ENCODE measurements at regions not wholly inside any gene's neighbourhood (a gene's known extent, or its start where the extent isn't known, plus 50 kb on each side); places are given as distances from the start of the nearest gene placed in this dataset.

GRCh38 chr14:34134484-34134883, 183.6 kb upstream of the EGLN3 start:
- DNase-seq (ENCODE audit: low read depth in 3 of 3), result no peak

- no peak for DNase-seq (ENCODE audit: low read depth in 3 of 3)
Measured at GRCh38 chr14:34129927-34130552, 179.2 kb upstream of the EGLN3 start.

GRCh38 chr14:34128665-34129064, 177.8 kb upstream of the EGLN3 start:
- DNase-seq (ENCODE audit: low read depth in 3 of 3), result no peak

GRCh38 chr14:34126586-34126985, 175.7 kb upstream of the EGLN3 start:
- DNase-seq (ENCODE audit: low read depth in 3 of 3), result no peak

- no peak for DNase-seq (ENCODE audit: low read depth in 3 of 3)
Measured at GRCh38 chr14:34124585-34124984, 173.7 kb upstream of the EGLN3 start.

GRCh38 chr14:34122650-34123049, 171.8 kb upstream of the EGLN3 start:
- DNase-seq (ENCODE audit: low read depth in 3 of 3), result no peak

GRCh38 chr14:34122081-34122480, 171.2 kb upstream of the EGLN3 start:
- DNase-seq (ENCODE audit: low read depth in 3 of 3), result no peak

GRCh38 chr14:34120185-34120977, 169.5 kb upstream of the EGLN3 start:
- DNase-seq (ENCODE audit: low read depth in 3 of 3), result no peak

GRCh38 chr14:34119107-34119858, 168.4 kb upstream of the EGLN3 start:
- DNase-seq (ENCODE audit: low read depth in 3 of 3), result no peak

GRCh38 chr14:34113991-34114390, 163.1 kb upstream of the EGLN3 start:
- no peak for DNase-seq (ENCODE audit: low read depth in 3 of 3)

GRCh38 chr14:34113005-34113511, 162.2 kb upstream of the EGLN3 start:
- no peak for DNase-seq (ENCODE audit: low read depth in 3 of 3)

GRCh38 chr14:34111953-34112352, 161.1 kb upstream of the EGLN3 start:
- no peak for DNase-seq (ENCODE audit: low read depth in 3 of 3)

GRCh38 chr14:34111505-34111904, 160.6 kb upstream of the EGLN3 start:
- DNase-seq (ENCODE audit: low read depth in 3 of 3), result no peak

- no peak for DNase-seq (ENCODE audit: low read depth in 3 of 3)
Measured at GRCh38 chr14:34110531-34110930, 159.7 kb upstream of the EGLN3 start.

- no peak for DNase-seq (ENCODE audit: low read depth in 3 of 3)
Measured at GRCh38 chr14:34107441-34107840, 156.6 kb upstream of the EGLN3 start.

GRCh38 chr14:34106310-34106709, 155.4 kb upstream of the EGLN3 start:
- no peak for DNase-seq (ENCODE audit: low read depth in 3 of 3)

GRCh38 chr14:34104489-34105397, 153.9 kb upstream of the EGLN3 start:
- no peak for DNase-seq (ENCODE audit: low read depth in 3 of 3)

GRCh38 chr14:34103176-34103575, 152.3 kb upstream of the EGLN3 start:
- DNase-seq (ENCODE audit: low read depth in 3 of 3), result no peak

- no peak for DNase-seq (ENCODE audit: low read depth in 3 of 3)
Measured at GRCh38 chr14:34099635-34100034, 148.8 kb upstream of the EGLN3 start.

GRCh38 chr14:34098985-34099349, 148.1 kb upstream of the EGLN3 start:
- DNase-seq (ENCODE audit: low read depth in 3 of 3), result no peak

Measured in stimulated activated CD4-positive, alpha-beta T cell treated with anti-CD3 and anti-CD28 coated beads, TNF-alpha, amount 100 ng/mL, for 24 hours (primary cell).